ENCODE measurements at regions not wholly inside any gene's neighbourhood (a gene's known extent, or its start where the extent isn't known, plus 50 kb on each side); places are given as distances from the start of the nearest gene placed in this dataset.

DNA sequence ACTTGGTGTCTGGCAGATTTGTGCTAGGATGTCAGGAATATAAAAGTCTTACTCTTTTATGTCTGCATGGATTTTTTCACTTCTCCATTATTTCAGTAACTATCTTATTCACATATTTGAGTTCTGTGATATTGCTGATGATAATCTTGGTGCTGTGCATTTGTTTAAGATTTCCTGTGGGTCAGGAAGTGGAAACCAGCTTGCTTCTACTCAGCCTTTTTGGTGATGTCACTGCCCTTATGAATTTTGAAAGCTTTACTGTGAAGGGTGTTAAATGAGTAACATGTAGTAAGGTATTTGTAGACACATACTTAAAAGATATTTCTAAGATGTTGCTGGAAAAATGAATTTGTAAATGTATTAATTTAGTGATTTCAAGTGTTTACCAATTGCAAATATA, 69.5 kb upstream of the VOPP1 start:
- H3K4me2 ChIP-seq: no peak overlapping the region
- no peaks in the 10 kb centered on the region for H3K79me2 ChIP-seq (replicated peaks; ENCODE audit: insufficient read depth)
- H3K4me3 ChIP-seq: no peak overlapping the region
- Mint-ChIP-seq H3K27me3 (ENCODE audit: insufficient read depth, low read depth, poor library complexity) (peaks cover 1% of the 10 kb centered on the region), H3K4me3 (no peak overlapping the region), H3K4me1 (no peaks in the 10 kb centered on the region), H3K27ac (no peak overlapping the region), H3K9me3 (no peaks in the 10 kb centered on the region; the same call in 2 of the 3 replicates), H3K36me3 (ENCODE audit: low read depth) (no peaks in the 10 kb centered on the region)
- H3K9me2 ChIP-seq (ENCODE audit: insufficient read depth): no peaks in the 10 kb centered on the region
- H3K4me1 ChIP-seq (ENCODE audit: insufficient read depth): no peaks in the 10 kb centered on the region
- no peaks in the 10 kb centered on the region for H4K20me1 ChIP-seq (replicated peaks; ENCODE audit: insufficient read depth)
- no peak for ATAC-seq
- no peak overlapping the region for H3K27ac ChIP-seq (ENCODE audit: low read depth)
- no peaks in the 10 kb centered on the region for H3K36me3 ChIP-seq (ENCODE audit: insufficient read depth)
- no peaks in the 10 kb centered on the region for H3F3A ChIP-seq (replicated peaks; ENCODE audit: low read depth)
- TF ChIP-seq EZH2phosphoT487 (IDR thresholded peaks at IDR 0.05; ENCODE audit: unreplicated experiment): no peak
- TF ChIP-seq REST (IDR thresholded peaks at IDR 0.05; ENCODE audit: unreplicated experiment): no peak
- TF ChIP-seq STAT1 (IDR thresholded peaks at IDR 0.05; ENCODE audit: unreplicated experiment): no peak
- TF ChIP-seq ZNF331 (CRISPR knock-in tag; IDR thresholded peaks at IDR 0.05; ENCODE audit: low read depth): no peak
- TF ChIP-seq EZH2 (IDR thresholded peaks at IDR 0.05; ENCODE audit: low read depth, unreplicated experiment): no peak
- TF ChIP-seq ZNF462 (CRISPR knock-in tag; IDR thresholded peaks at IDR 0.05): no peak
- no peak for TF ChIP-seq NANOG (IDR thresholded peaks at IDR 0.05; ENCODE audit: borderline replicate concordance)
- TF ChIP-seq, protein P1, sequence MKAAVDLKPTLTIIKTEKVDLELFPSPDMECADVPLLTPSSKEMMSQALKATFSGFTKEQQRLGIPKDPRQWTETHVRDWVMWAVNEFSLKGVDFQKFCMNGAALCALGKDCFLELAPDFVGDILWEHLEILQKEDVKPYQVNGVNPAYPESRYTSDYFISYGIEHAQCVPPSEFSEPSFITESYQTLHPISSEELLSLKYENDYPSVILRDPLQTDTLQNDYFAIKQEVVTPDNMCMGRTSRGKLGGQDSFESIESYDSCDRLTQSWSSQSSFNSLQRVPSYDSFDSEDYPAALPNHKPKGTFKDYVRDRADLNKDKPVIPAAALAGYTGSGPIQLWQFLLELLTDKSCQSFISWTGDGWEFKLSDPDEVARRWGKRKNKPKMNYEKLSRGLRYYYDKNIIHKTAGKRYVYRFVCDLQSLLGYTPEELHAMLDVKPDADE (IDR thresholded peaks at IDR 0.05): no peak
- no peaks in the 10 kb centered on the region for H3K27me3 ChIP-seq (ENCODE audit: insufficient read depth)
- no peak for DNase-seq (ENCODE audit: low spot score)
- H2AFZ ChIP-seq: no peak overlapping the region

All from GM23338 (cell line).